ENCODE measurements at regions not wholly inside any gene's neighbourhood (a gene's known extent, or its start where the extent isn't known, plus 50 kb on each side); places are given as distances from the start of the nearest gene placed in this dataset.

- no peaks in the 10 kb centered on the region for H3K27me3 ChIP-seq (replicated peaks in 1 of 2; ENCODE audit: control insufficient read depth in 2 of 2, insufficient read depth in 2 of 2, low read length in 1 of 2)
- H3K27ac ChIP-seq (ENCODE audit: control insufficient read depth, insufficient read depth) = no peak overlapping the region
- DNase-seq (ENCODE audit: low read depth, low spot score) (no peak), FAIRE-seq (no peak), ATAC-seq (no peak)
- WGBS (ENCODE audit: insufficient coverage, insufficient replicate concordance, low lambda C conversion rate, missing lambda C conversion rate) = 47% methylated on average over 11 of the region's 11 CpGs
- H3K4me1 ChIP-seq (ENCODE audit: control insufficient read depth, insufficient read depth, low read length) = no peaks in the 10 kb centered on the region
- no TSS peak for BruUV-seq (replicated peaks)
- no peak for TF ChIP-seq POLR2AphosphoS5 (IDR thresholded peaks at IDR 0.05; ENCODE audit: low read length)
- TF ChIP-seq CHD1 (IDR thresholded peaks at IDR 0.05; ENCODE audit: low read depth, low read length) = no peak
- no peak for TF ChIP-seq SREBF2 (IDR thresholded peaks at IDR 0.05; ENCODE audit: low read length)
- no peak for TF ChIP-seq ATF2 (IDR thresholded peaks at IDR 0.05; ENCODE audit: low read length)
- TF ChIP-seq NR2C2 (IDR thresholded peaks at IDR 0.05; ENCODE audit: borderline replicate concordance, control insufficient read depth, insufficient read length, low read depth) = no peak
- no peak for TF ChIP-seq ELK1 (IDR thresholded peaks at IDR 0.05; ENCODE audit: low read depth, low read length)
- TF ChIP-seq FOS (IDR thresholded peaks at IDR 0.05; ENCODE audit: borderline replicate concordance, extremely low read depth, insufficient read length) = no peak
- TF ChIP-seq RFX5 (IDR thresholded peaks at IDR 0.05; ENCODE audit: low read depth, low read length) = no peak
- no peak for TF ChIP-seq TCF3 (IDR thresholded peaks at IDR 0.05; ENCODE audit: borderline replicate concordance, insufficient read depth, low read depth, low read length)
- no peak for TF ChIP-seq MEF2B (IDR thresholded peaks at IDR 0.05; ENCODE audit: partially characterized antibody, poor library complexity, severe bottlenecking)
- in situ Hi-C loops (cut with MboI) = no loop called here
- H4K20me1 ChIP-seq (ENCODE audit: control insufficient read depth, insufficient read depth) = no peaks in the 10 kb centered on the region
- intact Hi-C loops (cut with micrococcal nuclease; ENCODE audit: unreplicated experiment) = no loop called here
- no peaks in the 10 kb centered on the region for H3K9me3 ChIP-seq (replicated peaks; ENCODE audit: control insufficient read depth, insufficient read depth, low read length)
- ChIA-PET RAD21 (ENCODE audit: unreplicated experiment) (no interaction called here), POLR2A (no interaction called here), CTCF (no interaction called here), SMC1A (ENCODE audit: uncharacterized antibody, unreplicated experiment) (no interaction called here)
- H3K9ac ChIP-seq (ENCODE audit: control insufficient read depth, insufficient read depth, low read length) = no peak overlapping the region
- no peak overlapping the region for H2AFZ ChIP-seq (ENCODE audit: control insufficient read depth, low read depth, low read length)
- no peak overlapping the region for H3K4me3 ChIP-seq
- no peak overlapping the region for H3K4me2 ChIP-seq (ENCODE audit: control insufficient read depth, insufficient read depth)
- H3K36me3 ChIP-seq (ENCODE audit: control insufficient read depth in 2 of 2, insufficient read depth in 2 of 2, low read length in 1 of 2) = no peaks in the 10 kb centered on the region
- H3K79me2 ChIP-seq (ENCODE audit: control insufficient read depth, insufficient read depth, low read length) = no peaks in the 10 kb centered on the region
Observed at GRCh38 chr1:29621826-29622435, 385.6 kb downstream of the PTPRU start.
